Endodermal cell (in vitro differentiated cells): ENCODE measurements at regions not wholly inside any gene's neighbourhood (a gene's known extent, or its start where the extent isn't known, plus 50 kb on each side); places are given as distances from the start of the nearest gene placed in this dataset.

Experiments used
- DNase-seq: peaks from one replicate; pipeline ENCODE4 v3.0.0-alpha.2; 2017
- H3K27ac ChIP-seq: 2 replicates; pipeline ENCODE4 v1.5.1; 2013; ENCODE audit warnings: mild to moderate bottlenecking, low read depth, low read length, moderate library complexity
- H3K27me3 ChIP-seq: 2 replicates; pipeline ENCODE4 v1.6.1; 2013; ENCODE audit warnings: mild to moderate bottlenecking, low read length, moderate library complexity; ENCODE audit not compliant: insufficient read depth, control insufficient read depth, poor library complexity, severe bottlenecking
- H3K36me3 ChIP-seq: 2 replicates; pipeline ENCODE4 v1.7.0; 2013; ENCODE audit warnings: mild to moderate bottlenecking, low read length, moderate library complexity; ENCODE audit not compliant: control insufficient read depth, insufficient read depth
- H3K4me1 ChIP-seq: one replicate; pipeline ENCODE4 v1.7.0; 2013; ENCODE audit warnings: low read length; ENCODE audit not compliant: control insufficient read depth, insufficient read depth
- H3K4me3 ChIP-seq: 2 replicates; pipeline ENCODE4 v1.5.1; 2013; ENCODE audit warnings: mild to moderate bottlenecking, low read length, moderate library complexity
- H3K9ac ChIP-seq: 2 replicates; pipeline ENCODE4 v1.6.1; 2013; ENCODE audit warnings: mild to moderate bottlenecking, low read length, moderate library complexity; ENCODE audit not compliant: poor library complexity, severe bottlenecking; ENCODE audit errors: extremely low read depth
- H3K9me3 ChIP-seq: 2 replicates; pipeline ENCODE4 v1.6.1; 2013; ENCODE audit warnings: mild to moderate bottlenecking, low read length, moderate library complexity; ENCODE audit not compliant: control insufficient read depth
- H3K27ac Mint-ChIP-seq: 2 replicates; pipeline ENCODE4 v1.8.0; 2020; ENCODE audit warnings: mixed read lengths
- H3K27me3 Mint-ChIP-seq: 2 replicates; pipeline ENCODE4 v1.8.0; 2021; ENCODE audit warnings: mild to moderate bottlenecking, mixed read lengths; ENCODE audit not compliant: insufficient read depth
- H3K36me3 Mint-ChIP-seq: 2 replicates; pipeline ENCODE4 v1.8.0; 2020; ENCODE audit warnings: low read depth, mixed read lengths
- H3K4me1 Mint-ChIP-seq: 2 replicates; pipeline ENCODE4 v1.8.0; 2020; ENCODE audit warnings: mixed read lengths
- H3K4me3 Mint-ChIP-seq: 2 replicates; pipeline ENCODE4 v1.8.0; 2020; ENCODE audit warnings: mild to moderate bottlenecking, moderate library complexity, mixed read lengths
- H3K9me3 Mint-ChIP-seq: 2 replicates; pipeline ENCODE4 v1.8.0; 2020; ENCODE audit warnings: mild to moderate bottlenecking, mixed read lengths
- WGBS, 2 experiments: methylation state at CpG; one replicate each; pipeline versions ENCODE4 v1.1.5 to v1.1.7; 2013; ENCODE audit warnings: missing lambda C conversion rate in 2 of 2, mixed read lengths in 1 of 2; ENCODE audit not compliant: insufficient coverage in 1 of 2, insufficient read length in 1 of 2; 5-methylcytosine and 5-hydroxymethylcytosine counted together
- TF ChIP-seq, protein P1 (sequence below): fragments of 200-600 bp; sonication (generic); conservative IDR thresholded peaks from 2 replicates; pipeline ENCODE4 v1.5.0; 2021; ENCODE audit warnings: antibody characterized with exemption, mild to moderate bottlenecking

DNA sequence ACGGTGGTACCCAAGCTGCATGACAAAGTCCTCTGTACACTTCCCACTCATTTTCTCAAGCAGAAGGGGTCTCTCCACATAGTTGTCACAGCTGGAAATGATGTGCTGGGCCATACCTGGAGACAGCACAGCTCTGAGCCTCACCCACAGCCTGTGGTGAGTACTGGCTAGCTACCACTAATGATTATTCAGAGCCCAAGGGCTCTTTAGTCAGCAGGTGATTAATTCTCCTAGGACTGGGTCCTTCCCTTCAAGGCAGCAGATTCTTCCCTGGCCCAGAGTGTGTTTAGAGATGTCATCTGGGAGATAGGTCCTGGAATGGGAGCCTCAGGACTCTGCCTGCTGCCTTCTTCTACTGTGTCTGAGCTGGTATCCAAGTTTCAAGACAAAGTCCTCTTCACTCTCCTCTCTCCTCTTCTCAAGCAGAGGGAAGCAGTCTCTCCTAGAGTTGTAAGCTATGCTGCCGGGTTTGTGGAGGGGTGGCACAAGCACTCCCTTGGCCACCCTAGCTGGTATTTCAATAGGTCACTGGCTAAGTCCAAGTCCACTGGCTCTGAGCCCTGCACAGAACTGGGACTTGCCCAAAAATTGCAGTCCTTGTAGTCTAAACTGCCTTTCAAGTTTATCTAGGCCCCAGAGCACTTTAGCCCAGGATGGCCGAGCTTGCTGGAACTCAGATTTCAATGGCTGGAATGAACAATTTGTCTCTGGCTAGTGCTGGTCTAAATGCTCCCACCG is 49.8 kb upstream of the VGLL2 start:
- Mint-ChIP-seq H3K27ac (no peak overlapping the region), H3K4me1 (no peaks in the 10 kb centered on the region), H3K36me3 (no peaks in the 10 kb centered on the region), H3K4me3 (no peak overlapping the region), H3K27me3 (no peaks in the 10 kb centered on the region), H3K9me3 (no peaks in the 10 kb centered on the region)
- no peaks in the 10 kb centered on the region for H3K9me3 ChIP-seq
- H3K36me3 ChIP-seq = no peaks in the 10 kb centered on the region
- 89 to 92% methylated on average over 2 to 4 of the region's 4 CpGs for WGBS, 2 experiments
- DNase-seq = no peak
- H3K27me3 ChIP-seq = no peaks in the 10 kb centered on the region
- no peaks in the 10 kb centered on the region for H3K4me1 ChIP-seq
- H3K4me3 ChIP-seq = no peak overlapping the region
- TF ChIP-seq, protein P1, sequence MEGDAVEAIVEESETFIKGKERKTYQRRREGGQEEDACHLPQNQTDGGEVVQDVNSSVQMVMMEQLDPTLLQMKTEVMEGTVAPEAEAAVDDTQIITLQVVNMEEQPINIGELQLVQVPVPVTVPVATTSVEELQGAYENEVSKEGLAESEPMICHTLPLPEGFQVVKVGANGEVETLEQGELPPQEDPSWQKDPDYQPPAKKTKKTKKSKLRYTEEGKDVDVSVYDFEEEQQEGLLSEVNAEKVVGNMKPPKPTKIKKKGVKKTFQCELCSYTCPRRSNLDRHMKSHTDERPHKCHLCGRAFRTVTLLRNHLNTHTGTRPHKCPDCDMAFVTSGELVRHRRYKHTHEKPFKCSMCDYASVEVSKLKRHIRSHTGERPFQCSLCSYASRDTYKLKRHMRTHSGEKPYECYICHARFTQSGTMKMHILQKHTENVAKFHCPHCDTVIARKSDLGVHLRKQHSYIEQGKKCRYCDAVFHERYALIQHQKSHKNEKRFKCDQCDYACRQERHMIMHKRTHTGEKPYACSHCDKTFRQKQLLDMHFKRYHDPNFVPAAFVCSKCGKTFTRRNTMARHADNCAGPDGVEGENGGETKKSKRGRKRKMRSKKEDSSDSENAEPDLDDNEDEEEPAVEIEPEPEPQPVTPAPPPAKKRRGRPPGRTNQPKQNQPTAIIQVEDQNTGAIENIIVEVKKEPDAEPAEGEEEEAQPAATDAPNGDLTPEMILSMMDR = no peak
- H3K9ac ChIP-seq = no peak overlapping the region
- H3K27ac ChIP-seq = no peak overlapping the region
